VCaP (cell line): ENCODE measurements at regions not wholly inside any gene's neighbourhood (a gene's known extent, or its start where the extent isn't known, plus 50 kb on each side); places are given as distances from the start of the nearest gene placed in this dataset.

Experiments
- H3K27ac ChIP-seq: fragments of 450-650 bp; 2 replicates; pipeline ENCODE4 v1.5.1; 2017
- TF ChIP-seq, protein P1 (sequence below): fragments of 450-650 bp; conservative IDR thresholded peaks from 2 replicates; pipeline ENCODE4 v1.5.1; 2017; ENCODE audit warnings: mild to moderate bottlenecking, moderate library complexity

DNA sequence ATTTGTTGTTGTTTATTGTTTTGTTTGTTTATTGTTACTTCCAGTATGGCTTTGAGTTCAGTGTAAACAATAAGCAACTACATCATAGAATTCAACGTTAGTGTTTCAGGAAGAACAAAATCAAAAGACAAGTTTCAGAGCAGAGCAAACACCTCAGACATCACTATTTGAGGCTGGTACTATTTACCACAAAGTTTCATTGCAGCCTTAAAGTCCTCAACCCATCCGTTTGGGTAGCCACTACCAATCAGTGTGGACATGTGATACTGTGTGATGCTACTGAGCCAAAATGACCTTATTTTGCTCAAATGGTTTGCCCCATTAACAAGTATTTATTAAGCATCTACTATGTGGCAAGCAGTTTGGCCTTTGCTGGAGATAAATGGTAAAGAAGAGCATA lies 458.5 kb upstream of the PTGER4 start:
- no peak overlapping the region for H3K27ac ChIP-seq
- TF ChIP-seq, protein P1, sequence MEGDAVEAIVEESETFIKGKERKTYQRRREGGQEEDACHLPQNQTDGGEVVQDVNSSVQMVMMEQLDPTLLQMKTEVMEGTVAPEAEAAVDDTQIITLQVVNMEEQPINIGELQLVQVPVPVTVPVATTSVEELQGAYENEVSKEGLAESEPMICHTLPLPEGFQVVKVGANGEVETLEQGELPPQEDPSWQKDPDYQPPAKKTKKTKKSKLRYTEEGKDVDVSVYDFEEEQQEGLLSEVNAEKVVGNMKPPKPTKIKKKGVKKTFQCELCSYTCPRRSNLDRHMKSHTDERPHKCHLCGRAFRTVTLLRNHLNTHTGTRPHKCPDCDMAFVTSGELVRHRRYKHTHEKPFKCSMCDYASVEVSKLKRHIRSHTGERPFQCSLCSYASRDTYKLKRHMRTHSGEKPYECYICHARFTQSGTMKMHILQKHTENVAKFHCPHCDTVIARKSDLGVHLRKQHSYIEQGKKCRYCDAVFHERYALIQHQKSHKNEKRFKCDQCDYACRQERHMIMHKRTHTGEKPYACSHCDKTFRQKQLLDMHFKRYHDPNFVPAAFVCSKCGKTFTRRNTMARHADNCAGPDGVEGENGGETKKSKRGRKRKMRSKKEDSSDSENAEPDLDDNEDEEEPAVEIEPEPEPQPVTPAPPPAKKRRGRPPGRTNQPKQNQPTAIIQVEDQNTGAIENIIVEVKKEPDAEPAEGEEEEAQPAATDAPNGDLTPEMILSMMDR, result no peak

DNA sequence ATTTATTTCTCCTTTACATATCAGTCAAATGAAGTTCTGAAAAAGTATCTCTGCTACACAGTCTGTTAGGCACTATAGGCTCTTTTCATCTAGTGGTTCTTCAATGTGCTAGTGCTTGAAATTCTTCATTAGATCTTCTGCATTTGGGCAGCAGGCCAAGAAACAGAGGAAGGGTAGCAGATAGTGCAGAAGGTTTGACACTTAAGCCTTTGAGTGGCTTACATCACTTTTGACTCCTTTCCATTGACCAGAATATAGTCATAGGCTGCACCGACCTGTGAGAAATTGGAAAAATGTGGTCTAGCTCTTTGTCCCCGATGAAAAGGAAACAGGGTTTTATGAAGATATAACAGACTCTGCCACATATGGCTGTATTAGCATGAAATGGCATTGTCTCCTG lies 459.5 kb upstream of the PTGER4 start:
- H3K27ac ChIP-seq, result no peak overlapping the region
- TF ChIP-seq, protein P1, result no peak

DNA sequence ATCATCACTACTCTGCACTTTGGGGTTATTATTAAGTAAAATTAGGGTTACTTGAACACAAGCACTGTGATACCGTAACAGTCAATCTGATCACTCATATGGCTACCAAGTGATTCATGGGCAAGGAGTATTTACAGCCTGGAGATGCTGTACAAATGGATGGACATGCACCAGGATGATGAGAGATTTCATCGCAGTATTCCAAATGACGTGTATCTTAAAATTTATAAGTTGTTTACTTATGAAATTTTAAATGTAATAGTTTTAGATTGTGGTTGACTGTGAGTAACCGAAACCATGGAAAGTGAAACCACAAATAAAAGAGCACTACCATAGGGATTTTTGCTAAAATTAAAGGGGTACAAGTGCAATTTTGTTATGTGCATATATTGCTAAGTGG lies 462.2 kb upstream of the PTGER4 start:
- TF ChIP-seq, protein P1, result no peak
- H3K27ac ChIP-seq, result no peak overlapping the region

DNA sequence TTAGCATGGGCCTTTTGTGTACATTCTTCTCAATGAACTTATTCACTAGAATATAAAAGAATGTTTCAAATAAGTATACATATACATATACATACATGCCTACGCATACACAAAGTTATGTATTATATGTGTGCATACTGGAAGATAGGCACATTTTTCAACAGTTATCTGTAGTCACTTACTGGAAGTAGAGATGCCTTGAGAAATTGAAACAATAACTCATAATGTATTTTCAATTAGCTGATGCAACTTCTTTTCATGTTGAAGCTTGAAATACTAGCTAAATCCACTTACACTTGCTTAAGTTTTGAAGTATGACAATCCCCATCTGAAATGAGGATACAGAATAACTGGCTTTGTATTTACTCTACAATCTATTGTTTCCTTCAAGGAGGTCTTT lies 469.0 kb upstream of the PTGER4 start:
- H3K27ac ChIP-seq, result no peak overlapping the region
- TF ChIP-seq, protein P1, result no peak

DNA sequence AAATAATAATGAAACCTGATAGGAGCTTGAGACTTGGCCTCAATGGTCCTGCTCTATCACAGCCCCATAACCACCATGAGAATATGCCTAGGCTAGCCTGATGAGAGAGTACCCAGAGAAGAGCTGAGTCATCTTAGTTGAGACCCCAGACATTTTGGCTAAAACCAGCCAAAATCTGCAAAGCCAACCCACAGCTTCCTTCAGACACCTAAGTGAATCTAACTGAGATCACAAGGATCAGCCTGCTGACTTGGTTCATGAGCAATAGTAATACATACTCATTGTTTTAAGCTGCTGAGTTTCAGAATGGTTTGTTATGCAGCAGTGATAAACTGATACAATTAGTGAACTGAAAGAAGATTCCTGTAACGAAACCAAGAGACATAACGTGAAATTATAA lies 473.7 kb upstream of the PTGER4 start:
- no peak overlapping the region for H3K27ac ChIP-seq
- TF ChIP-seq, protein P1, result no peak

DNA sequence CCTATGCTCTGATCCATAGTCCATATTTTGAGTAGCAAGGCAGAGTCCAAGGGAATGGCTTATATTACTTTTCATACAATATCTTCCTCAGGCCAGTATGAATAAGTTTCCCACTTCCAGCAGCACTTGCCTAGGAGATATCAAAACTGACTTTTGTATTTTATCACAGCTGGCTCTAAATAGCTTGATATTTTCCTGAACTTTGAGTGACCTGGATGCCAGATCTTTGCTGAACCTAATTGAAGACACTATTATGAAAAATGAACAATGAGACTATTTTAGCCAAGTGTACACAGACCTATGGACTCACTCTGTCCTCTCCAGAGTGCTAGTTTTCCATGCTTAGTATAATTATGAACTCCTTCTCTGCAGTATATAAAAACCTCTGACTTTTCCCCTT lies 475.6 kb upstream of the PTGER4 start:
- TF ChIP-seq, protein P1, result no peak

DNA sequence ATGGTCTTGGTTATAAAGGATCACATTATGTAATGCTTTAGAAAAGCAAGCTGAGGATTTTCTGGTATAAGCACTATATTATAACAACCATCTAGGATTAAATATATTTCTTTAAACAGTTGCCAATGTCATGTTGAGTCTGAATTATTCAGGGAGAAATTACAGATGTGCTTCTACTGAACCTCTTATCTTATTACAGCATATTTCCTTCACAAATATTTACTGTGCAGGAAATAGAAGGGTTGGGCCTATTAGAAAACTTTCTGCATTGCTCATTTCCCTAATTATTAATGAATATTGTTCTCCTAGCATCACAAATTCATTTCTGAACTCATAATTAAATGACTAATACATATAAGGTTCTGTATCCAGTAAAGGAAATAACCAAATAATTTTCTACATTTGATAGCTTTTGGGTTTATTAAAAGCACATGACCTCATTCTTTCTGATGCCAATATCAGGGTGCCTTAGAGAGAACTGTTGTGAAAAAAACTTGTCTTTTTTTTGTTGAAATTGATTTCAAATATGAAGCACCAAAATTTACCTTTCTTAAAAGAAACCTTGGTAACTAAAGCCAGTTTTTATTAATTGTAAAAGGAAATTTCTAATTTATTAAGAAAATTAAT lies 476.8 kb upstream of the PTGER4 start:
- H3K27ac ChIP-seq, result no peak overlapping the region
- TF ChIP-seq, protein P1, result no peak

More for the DNA sequence above, 475.6 kb upstream of the PTGER4 start:
- no peak overlapping the region for H3K27ac ChIP-seq
